Endothelial cell of umbilical vein (primary cell): ENCODE measurements at regions not wholly inside any gene's neighbourhood (a gene's known extent, or its start where the extent isn't known, plus 50 kb on each side); places are given as distances from the start of the nearest gene placed in this dataset.

ENCODE experiments used
- BruUV-seq: library from RNA; stranded (reverse); fragments of 400-500 nt; replicated peaks from 2 replicates; lab custom pipeline; 2021; lab: Mats Ljungman, UMichigan
- CTCF ChIA-PET: fragments of 300-600, 350-600 bp; sonication (Branson Sonifier 250); formaldehyde crosslinking; loops from one replicate; lab custom pipeline; 2021; ENCODE audit warnings: antibody characterized with exemption, inconsistent platforms; lab: Charles Lee
- POLR2A ChIA-PET: fragments of 300-600, 350-600 bp; sonication (Branson Sonifier 250); formaldehyde crosslinking; loops from one replicate; lab custom pipeline; 2021; ENCODE audit warnings: antibody characterized with exemption, inconsistent platforms; lab: Charles Lee
- DNase-seq: peaks from one replicate; pipeline ENCODE4 v3.0.0-alpha.2; 2011; ENCODE audit warnings: low read depth, low spot score
- FAIRE-seq: peaks from 2 replicates; lab custom pipeline; 2011; peaks lifted over from hg19 to GRCh38; lab: Jason Lieb, UNC
- H2AFZ ChIP-seq: 2 replicates; pipeline ENCODE4 v1.6.0; 2012; ENCODE audit warnings: low read depth, low read length, control low read depth, inconsistent platforms
- H3K27ac ChIP-seq: 2 replicates; pipeline ENCODE4 v1.5.1; 2011; ENCODE audit warnings: low read depth, mild to moderate bottlenecking, control low read depth, low read length, moderate library complexity; ENCODE audit not compliant: insufficient read depth
- H3K27me3 ChIP-seq, 2 experiments: 2 replicates each; pipeline versions ENCODE4 v1.6.0 to v1.6.1; 2011; ENCODE audit warnings: low read length in 2 of 2, mixed read lengths in 1 of 2; ENCODE audit not compliant: control insufficient read depth in 2 of 2, insufficient read depth in 2 of 2
- H3K36me3 ChIP-seq, 2 experiments: 2 replicates in 1 of 2; 3 replicates in 1 of 2; pipeline ENCODE4 v1.5.1; 2011; ENCODE audit warnings: low read length in 2 of 2, mild to moderate bottlenecking in 1 of 2, moderate library complexity in 1 of 2; ENCODE audit not compliant: control insufficient read depth in 2 of 2, insufficient read depth in 2 of 2; ENCODE audit errors: extremely low read depth in 1 of 2
- H3K4me1 ChIP-seq: 3 replicates; pipeline ENCODE4 v1.5.1; 2011; ENCODE audit warnings: mild to moderate bottlenecking, low read length; ENCODE audit not compliant: control insufficient read depth, insufficient read depth; ENCODE audit errors: extremely low read depth
- H3K4me2 ChIP-seq: 2 replicates; pipeline ENCODE4 v1.6.1; 2011; ENCODE audit warnings: low read length, control low read depth, mixed read lengths; ENCODE audit not compliant: insufficient read depth
- H3K4me3 ChIP-seq, 3 experiments: fragments of 200-600 bp in 1 of 3; sonication (generic), shearing (Covaris generic) in 1 of 3; replicated peaks in 1 of 3; 2 replicates each; pipeline ENCODE4 v1.5.1; 2011 to 2016; ENCODE audit warnings: control low read depth in 3 of 3, low read length in 3 of 3, mild to moderate bottlenecking in 2 of 3, inconsistent platforms in 1 of 3, low read depth in 1 of 3, moderate library complexity in 1 of 3; ENCODE audit not compliant: insufficient read depth in 1 of 3
- H3K79me2 ChIP-seq: 2 replicates; pipeline ENCODE4 v1.6.0; 2012; ENCODE audit warnings: low read length, inconsistent platforms; ENCODE audit not compliant: control insufficient read depth, insufficient read depth
- H3K9ac ChIP-seq: replicated peaks from 2 replicates; pipeline ENCODE3; 2011; ENCODE audit warnings: low read length, control low read depth; ENCODE audit not compliant: insufficient read depth; ENCODE audit errors: extremely low read depth
- H3K9me1 ChIP-seq: replicated peaks from 3 replicates; pipeline ENCODE4 v1.6.0; 2011; ENCODE audit warnings: mild to moderate bottlenecking, low read length; ENCODE audit not compliant: control insufficient read depth, insufficient read depth; ENCODE audit errors: extremely low read depth
- H3K9me3 ChIP-seq: replicated peaks from 2 replicates; pipeline ENCODE4 v1.5.1; 2012; ENCODE audit warnings: low read length, inconsistent platforms; ENCODE audit not compliant: control insufficient read depth, insufficient read depth
- H4K20me1 ChIP-seq: replicated peaks from 2 replicates; pipeline ENCODE3; 2011; ENCODE audit warnings: mild to moderate bottlenecking, low read length; ENCODE audit not compliant: control insufficient read depth, insufficient read depth; ENCODE audit errors: extremely low read depth
- CTCF ChIP-seq, 2 donors: IDR thresholded peaks; 1 replicate in 1 of 2; 2 replicates in 1 of 2; pipeline ENCODE4 v1.5.1; 2011; ENCODE audit warnings: low read length in 2 of 2, mild to moderate bottlenecking in 2 of 2, moderate library complexity in 2 of 2, control low read depth in 1 of 2, inconsistent platforms in 1 of 2, low read depth in 1 of 2; ENCODE audit not compliant: insufficient read depth in 1 of 2; ENCODE audit errors: extremely low read depth in 1 of 2
- EZH2 ChIP-seq: IDR thresholded peaks from 2 replicates; pipeline ENCODE4 v1.6.1; 2012; ENCODE audit warnings: borderline replicate concordance, low read depth, mild to moderate bottlenecking, moderate library complexity, low read length, inconsistent platforms; ENCODE audit not compliant: severe bottlenecking
- FOS ChIP-seq: IDR thresholded peaks from 2 replicates; pipeline ENCODE4 v1.6.1; 2011; ENCODE audit warnings: mild to moderate bottlenecking, low read length, moderate library complexity, borderline replicate concordance; ENCODE audit not compliant: insufficient read depth
- GATA2 ChIP-seq: IDR thresholded peaks from 2 replicates; pipeline ENCODE4 v1.7.0; 2011; ENCODE audit warnings: low read depth, mild to moderate bottlenecking, moderate library complexity, mixed read lengths, low read length; ENCODE audit not compliant: insufficient read length, insufficient read depth
- JUN ChIP-seq: IDR thresholded peaks from 2 replicates; pipeline ENCODE4 v1.6.1; 2011; ENCODE audit warnings: borderline replicate concordance, low read depth; ENCODE audit not compliant: insufficient read length, insufficient read depth
- MAX ChIP-seq: IDR thresholded peaks from 2 replicates; pipeline ENCODE4 v1.6.1; 2011; ENCODE audit not compliant: insufficient read depth, insufficient read length
- MYC ChIP-seq: IDR thresholded peaks from one replicate; pipeline ENCODE4 v1.6.1; 2011; ENCODE audit warnings: mild to moderate bottlenecking, low read depth, low read length
- POLR2A ChIP-seq: IDR thresholded peaks from 2 replicates; pipeline ENCODE4 v1.6.1; 2012; ENCODE audit warnings: low read depth, mild to moderate bottlenecking, control low read depth, low read length
- POLR2AphosphoS5 ChIP-seq: IDR thresholded peaks from 2 replicates; pipeline ENCODE4 v1.6.1; 2012; ENCODE audit warnings: low read depth, mild to moderate bottlenecking, control low read depth, low read length, moderate library complexity; ENCODE audit not compliant: insufficient read depth
- dilution Hi-C: fragments of 300-500 bp; cut with MboI; formaldehyde crosslinking; loops from one replicate; pipeline ENCODE4 v1.15.0; 2019; ENCODE audit warnings: low sequenced_read_pairs; ENCODE audit not compliant: extremely low pct_ligation_motif_present
- intact Hi-C: fragments of 100-400 bp; cut with micrococcal nuclease; formaldehyde crosslinking; loops from one replicate; pipeline ENCODE4 v1.10.0; 2022

- no peaks in the 10 kb centered on the region for H3K36me3 ChIP-seq
- H3K27me3 ChIP-seq, result no peaks in the 10 kb centered on the region
- no peak overlapping the region for H3K9ac ChIP-seq
- H4K20me1 ChIP-seq, result no peaks in the 10 kb centered on the region
- no peaks in the 10 kb centered on the region for H3K9me1 ChIP-seq
- no peak overlapping the region for H2AFZ ChIP-seq
- no peak for TF ChIP-seq FOS
- TF ChIP-seq POLR2A, result no peak
- no peak for TF ChIP-seq MAX
- TF ChIP-seq POLR2AphosphoS5, result no peak
- TF ChIP-seq CTCF (IDR thresholded peaks at IDR 0.05; ENCODE audit: extremely low read depth in 1 of 2, insufficient read depth in 1 of 2, low read depth in 1 of 2, low read length in 2 of 2), result no peak
- TF ChIP-seq MYC, result no peak
- no peak for TF ChIP-seq JUN
- no peak for TF ChIP-seq GATA2
- TF ChIP-seq EZH2, result no peak
- H3K9me3 ChIP-seq, result no peaks in the 10 kb centered on the region
- BruUV-seq, result no TSS peak
- dilution Hi-C loops (no loop called here), intact Hi-C loops (no loop called here)
- ChIA-PET POLR2A (no interaction called here), CTCF (no interaction called here)
- FAIRE-seq (no peak), DNase-seq (no peak)
- H3K4me2 ChIP-seq, result no peak overlapping the region
- H3K27ac ChIP-seq, result no peak overlapping the region
- no peaks in the 10 kb centered on the region for H3K79me2 ChIP-seq
- H3K4me3 ChIP-seq, result no peak overlapping the region
- no peaks in the 10 kb centered on the region for H3K4me1 ChIP-seq
Measured at GRCh38 chr1:82466416-82466815, 665.7 kb downstream of the ADGRL2 start.
